ENCODE measurements at regions not wholly inside any gene's neighbourhood (a gene's known extent, or its start where the extent isn't known, plus 50 kb on each side); places are given as distances from the start of the nearest gene placed in this dataset.
A peak's percentile ranks its signal among the peaks of the same experiment; 100 is the strongest.

DNA sequence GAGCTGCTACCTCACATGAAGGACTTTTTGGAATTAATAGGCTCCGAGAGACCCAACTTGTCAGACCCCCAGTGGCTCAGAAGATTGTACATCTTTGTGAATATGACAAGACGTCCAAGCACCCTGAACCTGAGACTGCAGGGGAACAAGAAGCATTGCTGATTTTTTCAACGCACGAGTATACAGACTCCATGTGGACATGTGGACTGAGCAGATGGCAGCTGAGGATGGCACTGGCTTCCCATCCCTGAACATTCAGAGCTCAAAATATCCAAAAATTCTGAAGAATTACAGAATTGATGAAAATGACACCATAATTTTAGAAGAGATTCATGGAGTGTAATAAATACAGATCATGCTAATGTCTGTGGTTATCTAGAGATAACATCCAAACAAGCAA, 254.1 kb downstream of the MZT1 start:
- in situ Hi-C loops (cut with HindIII; ENCODE audit: low sequenced_read_pairs): no loop called here
- peak; percentile 99 for DNase-seq (ENCODE audit: low spot score)

- in situ Hi-C loops (cut with HindIII; ENCODE audit: low sequenced_read_pairs): no loop called here
- DNase-seq (ENCODE audit: low spot score): peak; percentile 91
These were observed 257.5 kb downstream of the MZT1 start for GRCh38 chr13:72469906-72470305.

GRCh38 chr13:72463561-72463960, 263.9 kb downstream of the MZT1 start:
- no peak for DNase-seq (ENCODE audit: low spot score)
- in situ Hi-C loops (cut with HindIII; ENCODE audit: low sequenced_read_pairs): no loop called here

DNA sequence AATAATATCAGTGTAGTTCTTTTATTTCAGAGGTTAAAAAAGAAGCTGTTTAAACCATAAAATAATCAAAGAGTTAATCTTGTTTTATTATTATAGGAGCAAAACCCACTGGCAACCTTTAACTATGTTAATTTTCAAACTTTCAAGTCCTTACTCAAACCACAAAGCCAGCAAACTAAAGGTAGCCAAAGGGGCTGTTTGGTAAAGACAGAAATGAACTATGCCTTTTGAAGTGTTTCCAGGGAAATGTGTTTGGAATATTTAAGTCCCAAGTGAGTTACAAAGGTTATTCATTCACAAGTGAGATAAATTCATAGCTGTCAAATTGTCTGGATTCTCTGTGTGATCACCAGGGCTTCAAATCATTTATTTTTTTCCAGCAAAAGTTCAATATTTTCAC, 264.7 kb downstream of the MZT1 start:
- DNase-seq (ENCODE audit: low spot score): no peak
- in situ Hi-C loops (cut with HindIII; ENCODE audit: low sequenced_read_pairs): no loop called here

DNA sequence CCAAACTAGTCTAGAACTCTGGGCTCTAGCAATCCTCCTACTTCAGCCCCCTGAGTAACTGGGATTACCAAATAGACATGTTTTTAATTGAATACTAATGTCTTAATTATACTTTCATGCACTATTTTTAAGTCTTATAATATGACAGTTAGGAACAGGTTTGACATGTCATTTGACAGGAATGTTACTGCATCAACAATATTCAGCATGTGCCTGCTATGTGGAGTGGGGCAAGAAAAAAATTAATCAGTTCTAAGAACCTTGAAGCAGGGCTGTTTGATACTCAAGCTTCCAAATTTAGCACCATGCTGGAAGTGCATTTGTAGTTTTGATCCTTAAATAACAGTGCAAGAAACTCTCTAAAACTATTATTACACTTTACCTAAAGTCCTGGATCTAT, 265.3 kb downstream of the MZT1 start:
- no peak for DNase-seq (ENCODE audit: low spot score)
- in situ Hi-C loops (cut with HindIII; ENCODE audit: low sequenced_read_pairs): no loop called here

DNA sequence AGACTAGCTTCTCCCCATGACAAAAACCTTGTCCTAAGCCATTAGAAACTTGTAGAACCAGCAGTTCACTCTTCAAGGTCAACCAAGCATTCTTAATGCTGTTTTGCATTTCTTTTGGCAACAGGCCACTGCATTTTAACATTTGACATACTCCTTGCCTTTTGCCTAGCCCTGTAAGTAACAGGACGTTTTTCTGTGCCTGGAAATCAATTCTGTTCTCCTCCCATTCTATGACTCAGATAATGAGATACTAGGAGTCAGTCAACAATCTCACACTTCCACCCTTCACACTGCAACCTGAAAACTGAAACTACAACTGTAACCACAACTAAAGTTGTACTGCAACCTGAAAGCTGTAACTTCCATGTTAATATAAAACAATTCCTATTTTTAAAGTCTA, 268.7 kb downstream of the MZT1 start:
- in situ Hi-C loops (cut with HindIII; ENCODE audit: low sequenced_read_pairs): no loop called here
- DNase-seq (ENCODE audit: low spot score): peak; percentile 25

- in situ Hi-C loops (cut with HindIII; ENCODE audit: low sequenced_read_pairs): no loop called here
- DNase-seq (ENCODE audit: low spot score): peak; percentile 91
These were observed 270.3 kb downstream of the MZT1 start for GRCh38 chr13:72457151-72457550.

GRCh38 chr13:72456486-72456885, 270.9 kb downstream of the MZT1 start:
- in situ Hi-C loops (cut with HindIII; ENCODE audit: low sequenced_read_pairs): no loop called here
- DNase-seq (ENCODE audit: low spot score): peak; percentile 65

- peak; percentile 74 for DNase-seq (ENCODE audit: low spot score)
- in situ Hi-C loops (cut with HindIII; ENCODE audit: low sequenced_read_pairs): no loop called here
These were observed 274.3 kb downstream of the MZT1 start for GRCh38 chr13:72453161-72453560.

DNA sequence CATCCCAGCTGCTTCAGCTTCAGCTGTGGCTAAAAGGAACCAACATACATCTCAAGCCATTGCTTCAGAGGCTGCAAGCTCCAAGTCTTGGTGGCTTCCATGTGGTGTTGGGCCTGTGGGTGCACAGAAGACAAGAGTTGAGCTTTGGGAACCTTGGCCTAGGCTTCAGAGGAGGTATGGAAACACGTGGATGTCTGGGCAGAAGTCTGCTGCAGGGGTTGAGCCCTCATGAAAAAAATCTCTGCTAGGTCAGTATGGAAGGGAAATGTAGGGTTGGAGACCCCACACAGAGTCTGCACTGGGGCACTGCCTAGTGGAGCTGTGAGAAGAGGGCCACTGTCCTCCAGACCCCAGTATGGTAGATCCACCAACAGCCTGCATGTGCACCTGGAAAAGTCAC, 279.3 kb downstream of the MZT1 start:
- in situ Hi-C loops (cut with HindIII; ENCODE audit: low sequenced_read_pairs): no loop called here
- no peak for DNase-seq (ENCODE audit: low spot score)

DNA sequence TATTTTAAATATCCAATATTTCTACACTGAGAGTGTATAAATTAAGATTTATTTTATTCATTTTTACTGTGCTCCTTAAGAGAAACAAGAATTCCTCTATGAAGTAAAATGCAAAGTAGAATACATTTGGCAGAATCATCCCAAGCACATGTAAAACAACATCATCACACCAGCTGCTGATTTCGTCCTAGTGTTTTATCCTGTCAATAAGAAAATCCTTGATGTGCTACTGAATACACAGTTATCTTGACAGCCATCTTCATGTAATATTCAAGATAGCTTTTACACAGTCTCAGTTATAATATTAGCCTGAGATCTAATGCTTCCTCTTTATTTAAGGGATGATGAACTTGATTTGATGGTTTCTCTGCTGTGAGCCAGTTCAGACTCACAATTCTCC, 282.4 kb downstream of the MZT1 start:
- in situ Hi-C loops (cut with HindIII; ENCODE audit: low sequenced_read_pairs): no loop called here
- no peak for DNase-seq (ENCODE audit: low spot score)

GRCh38 chr13:72437458-72437857, 290.0 kb downstream of the MZT1 start:
- DNase-seq (ENCODE audit: low spot score): no peak
- in situ Hi-C loops (cut with HindIII; ENCODE audit: low sequenced_read_pairs): no loop called here

DNA sequence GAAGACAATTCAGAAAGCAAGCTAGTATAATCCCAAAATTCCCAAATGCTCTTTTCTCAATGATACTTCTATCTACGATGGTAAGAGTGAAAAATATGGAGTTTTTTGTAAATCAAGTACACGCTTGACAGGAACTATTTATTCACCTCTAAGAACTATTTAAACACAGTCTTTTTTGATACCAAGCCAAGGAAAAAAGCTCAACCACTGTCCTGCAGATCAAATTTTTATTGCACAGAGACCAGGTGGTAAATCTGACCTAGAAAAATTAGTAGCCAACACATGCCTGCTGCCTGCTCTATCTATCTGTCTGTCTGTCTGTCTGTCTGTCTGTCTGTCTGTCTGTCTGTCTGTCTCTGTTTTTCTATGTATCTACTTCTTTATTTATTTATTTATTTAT, 292.2 kb downstream of the MZT1 start:
- in situ Hi-C loops (cut with HindIII; ENCODE audit: low sequenced_read_pairs): no loop called here
- DNase-seq (ENCODE audit: low spot score): peak; percentile 74

DNA sequence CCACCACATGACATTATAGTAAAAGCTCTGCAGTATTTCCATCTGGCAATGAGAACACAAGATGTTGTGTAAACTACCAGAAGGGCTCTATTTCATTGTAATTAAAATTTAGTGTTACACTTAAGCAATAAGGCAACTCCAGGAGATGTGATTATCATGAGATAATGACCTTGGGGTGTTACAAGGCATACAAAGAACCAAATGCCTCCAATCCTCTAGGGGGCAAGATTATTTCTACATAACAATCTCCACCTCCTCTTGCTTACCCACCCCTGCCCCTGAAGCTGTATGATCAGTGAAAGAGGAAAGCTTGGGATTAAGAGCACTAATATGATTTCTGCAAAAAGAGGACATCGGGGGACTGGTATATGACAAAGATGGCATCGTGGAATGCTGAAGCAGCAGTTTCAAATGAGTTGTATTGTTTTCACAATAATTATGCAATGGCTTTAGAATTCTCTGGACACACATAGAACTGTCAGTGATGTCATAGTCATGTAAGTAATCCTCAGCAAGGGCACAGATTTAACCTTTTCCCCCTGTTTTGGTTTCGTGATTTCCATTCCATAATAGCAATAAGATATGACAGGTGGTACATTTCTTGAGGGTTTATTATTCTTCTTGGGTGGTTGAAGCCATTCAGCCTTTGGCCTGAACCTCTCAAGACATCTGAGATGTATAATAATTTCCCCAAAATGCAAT, 295.3 kb downstream of the MZT1 start:
- DNase-seq (ENCODE audit: low spot score): no peak
- in situ Hi-C loops (cut with HindIII; ENCODE audit: low sequenced_read_pairs): no loop called here

GRCh38 chr13:72430923-72431322, 296.5 kb downstream of the MZT1 start:
- in situ Hi-C loops (cut with HindIII; ENCODE audit: low sequenced_read_pairs): no loop called here
- DNase-seq (ENCODE audit: low spot score): no peak

DNA sequence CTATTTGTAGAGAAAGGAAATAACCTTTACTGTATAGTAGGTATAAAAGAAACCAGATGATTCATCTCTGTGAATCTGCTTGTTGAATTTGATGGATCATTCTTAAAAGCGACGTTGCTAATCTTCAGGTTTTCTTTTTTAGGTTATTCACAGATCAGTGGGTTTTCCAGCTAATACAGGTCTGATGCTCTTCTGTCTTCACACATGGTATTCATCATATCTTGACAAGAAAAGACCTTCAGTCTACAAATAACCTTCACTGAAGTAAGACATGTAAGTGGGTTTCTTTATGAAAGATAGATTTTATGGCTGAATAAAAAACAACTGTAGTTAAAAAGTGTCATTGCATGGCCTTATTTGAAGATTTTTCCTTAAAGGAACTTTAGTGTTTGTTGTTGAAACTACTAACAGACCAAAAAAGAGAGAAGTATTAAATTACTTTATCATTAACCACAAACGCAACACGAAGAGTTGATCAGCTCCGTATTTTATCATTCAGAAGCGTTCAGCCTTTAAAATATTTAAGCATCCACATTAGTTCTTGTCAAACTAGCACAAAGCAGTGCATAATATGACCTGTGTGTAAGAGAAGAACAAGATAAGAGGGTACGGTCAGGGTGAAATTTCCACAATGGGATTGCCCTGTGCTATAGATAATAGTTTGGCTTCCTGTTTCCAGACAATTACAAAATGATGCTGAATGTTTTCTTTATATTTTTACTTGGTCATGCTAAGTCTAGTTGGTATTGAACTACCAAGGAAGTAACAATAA, 299.5 kb downstream of the MZT1 start:
- DNase-seq (ENCODE audit: low spot score): no peak
- in situ Hi-C loops (cut with HindIII; ENCODE audit: low sequenced_read_pairs): no loop called here

DNA sequence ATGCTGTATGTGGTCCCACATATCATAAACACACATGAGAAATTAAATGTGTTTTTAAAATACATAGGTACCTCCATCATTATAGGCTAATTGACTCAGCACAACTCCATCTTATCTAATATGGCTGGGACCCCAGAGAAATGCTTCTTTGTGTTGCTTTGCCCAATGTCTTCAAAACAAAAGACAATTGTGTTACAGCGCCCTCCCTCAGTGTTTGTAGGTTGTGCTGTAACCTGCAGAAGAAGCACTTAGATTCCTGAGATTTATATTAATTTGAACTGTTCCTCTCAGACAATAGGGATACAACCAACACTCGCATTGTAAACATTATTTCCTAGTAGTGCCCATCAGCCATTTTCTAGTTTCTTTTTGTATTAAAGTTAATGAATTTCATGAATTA, 303.4 kb downstream of the MZT1 start:
- DNase-seq (ENCODE audit: low spot score): no peak
- in situ Hi-C loops (cut with HindIII; ENCODE audit: low sequenced_read_pairs): no loop called here

DNA sequence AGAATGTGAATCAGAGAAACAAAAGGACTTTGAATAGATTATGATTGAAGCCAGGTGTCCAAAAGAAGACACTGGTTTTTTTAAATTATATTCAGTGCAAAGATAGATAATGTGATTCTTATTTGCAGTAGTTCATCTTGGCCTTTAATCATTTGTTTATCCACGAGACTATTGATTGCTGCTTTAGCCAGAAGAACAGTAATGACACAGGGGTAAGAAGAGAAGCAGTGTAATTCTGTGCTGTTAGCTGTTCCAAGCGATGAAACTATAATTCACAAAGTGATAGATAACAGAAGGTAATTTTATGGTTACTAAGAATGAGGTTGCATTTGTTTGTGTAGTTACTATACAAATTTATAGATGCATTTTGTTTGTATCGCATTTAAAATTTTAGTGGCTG, 311.6 kb downstream of the MZT1 start:
- in situ Hi-C loops (cut with HindIII; ENCODE audit: low sequenced_read_pairs): no loop called here

DNA sequence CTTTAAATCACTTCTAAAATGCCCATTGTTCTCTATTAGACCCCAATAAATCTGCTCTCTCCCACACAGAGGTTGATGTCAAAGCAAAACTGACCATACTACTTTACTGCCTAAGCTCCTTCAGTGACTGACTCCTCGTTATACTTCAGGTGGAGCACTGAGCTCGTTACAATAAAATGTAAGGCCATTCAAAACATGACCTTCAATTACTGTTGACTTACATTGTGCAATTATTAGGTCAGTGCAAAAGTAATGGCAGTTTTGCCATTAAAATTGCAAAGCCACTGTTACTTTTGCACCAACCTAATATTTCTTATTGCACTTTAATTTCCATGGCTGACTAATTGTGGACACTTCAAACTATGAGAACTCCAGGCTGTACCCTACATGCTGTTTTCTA, 314.9 kb downstream of the MZT1 start:
- in situ Hi-C loops (cut with HindIII; ENCODE audit: low sequenced_read_pairs): no loop called here
- DNase-seq (ENCODE audit: low spot score): no peak

More for the DNA sequence above, 311.6 kb downstream of the MZT1 start:
- DNase-seq (ENCODE audit: low spot score): no peak

GRCh38 chr13:72405441-72405840, 322.0 kb downstream of the MZT1 start:
- in situ Hi-C loops (cut with HindIII; ENCODE audit: low sequenced_read_pairs): no loop called here
- no peak for DNase-seq (ENCODE audit: low spot score)

All from G401 (cell line).